Raji (cell line): ENCODE measurements at regions not wholly inside any gene's neighbourhood (a gene's known extent, or its start where the extent isn't known, plus 50 kb on each side); places are given as distances from the start of the nearest gene placed in this dataset.

Experiments used
- POLR2A ChIP-seq: IDR thresholded peaks from 2 replicates; pipeline ENCODE4 v1.6.1; 2011; ENCODE audit warnings: low read depth, low read length, control low read depth; ENCODE audit not compliant: insufficient read depth

- TF ChIP-seq POLR2A: no peak
Measured at GRCh38 chr5:28961816-28962215, 1923.4 kb upstream of the CDH9 start.

- TF ChIP-seq POLR2A: no peak
Measured at GRCh38 chr5:28958581-28958980, 1920.2 kb upstream of the CDH9 start.

- no peak for TF ChIP-seq POLR2A
Measured at GRCh38 chr5:28957450-28957849, 1919.1 kb upstream of the CDH9 start.

- no peak for TF ChIP-seq POLR2A
Measured at GRCh38 chr5:28954074-28954473, 1915.7 kb upstream of the CDH9 start.

- no peak for TF ChIP-seq POLR2A
Measured at GRCh38 chr5:28947865-28948264, 1909.5 kb upstream of the CDH9 start.

- TF ChIP-seq POLR2A: no peak
Measured at GRCh38 chr5:28945859-28946258, 1907.5 kb upstream of the CDH9 start.

- no peak for TF ChIP-seq POLR2A
Measured at GRCh38 chr5:28927559-28928326, 1889.4 kb upstream of the CDH9 start.

- TF ChIP-seq POLR2A: no peak
Measured at GRCh38 chr5:28926422-28926821, 1888.0 kb upstream of the CDH9 start.

- TF ChIP-seq POLR2A: no peak
Measured at GRCh38 chr5:28917631-28918030, 1879.2 kb upstream of the CDH9 start.

GRCh38 chr5:28914297-28914696 lies 1875.9 kb upstream of the CDH9 start:
- TF ChIP-seq POLR2A: no peak

GRCh38 chr5:28903643-28904042 lies 1865.3 kb upstream of the CDH9 start:
- TF ChIP-seq POLR2A: no peak

- TF ChIP-seq POLR2A: no peak
Measured at GRCh38 chr5:28896949-28897348, 1858.6 kb upstream of the CDH9 start.

- TF ChIP-seq POLR2A: no peak
Measured at GRCh38 chr5:28880936-28881335, 1842.5 kb upstream of the CDH9 start.

- no peak for TF ChIP-seq POLR2A
Measured at GRCh38 chr5:28877050-28877449, 1838.7 kb upstream of the CDH9 start.

GRCh38 chr5:28864006-28864405 lies 1825.6 kb upstream of the CDH9 start:
- TF ChIP-seq POLR2A: no peak

GRCh38 chr5:28862860-28863196 lies 1824.4 kb upstream of the CDH9 start:
- TF ChIP-seq POLR2A: no peak
